ENCODE measurements at regions not wholly inside any gene's neighbourhood (a gene's known extent, or its start where the extent isn't known, plus 50 kb on each side); places are given as distances from the start of the nearest gene placed in this dataset.

- no peak for TF ChIP-seq CTCF (IDR thresholded peaks at IDR 0.05 in 2 of 3, conservative IDR thresholded peaks at IDR 0.05 in 1 of 3; ENCODE audit: borderline replicate concordance in 1 of 3, insufficient read depth in 1 of 3, low read depth in 2 of 3, low read length in 2 of 3)
- TF ChIP-seq MAX (IDR thresholded peaks at IDR 0.05), result no peak
- no peak for TF ChIP-seq FOSL1 (IDR thresholded peaks at IDR 0.05; ENCODE audit: low read depth)
- TF ChIP-seq REST (IDR thresholded peaks at IDR 0.05; ENCODE audit: low read depth), result no peak
- TF ChIP-seq POLR2A (IDR thresholded peaks at IDR 0.05; ENCODE audit: borderline replicate concordance, extremely low read depth, insufficient read depth, insufficient read length), result no peak
- no peak for TF ChIP-seq EZH2 (IDR thresholded peaks at IDR 0.05)
- TF ChIP-seq CEBPB (IDR thresholded peaks at IDR 0.05; ENCODE audit: low read depth), result no peak
- no peak for TF ChIP-seq RAD21 (IDR thresholded peaks at IDR 0.05; ENCODE audit: low read depth)
- no peak for TF ChIP-seq SIN3A (IDR thresholded peaks at IDR 0.05; ENCODE audit: low read depth)
Measured at GRCh38 chr15:93730724-93731123, 500.6 kb upstream of the MCTP2 start.
